Astrocyte (in vitro differentiated cells and primary cell): ENCODE measurements at regions not wholly inside any gene's neighbourhood (a gene's known extent, or its start where the extent isn't known, plus 50 kb on each side); places are given as distances from the start of the nearest gene placed in this dataset.

Experiments
- DNase-seq: peaks from one replicate; pipeline ENCODE4 v3.0.0-alpha.2; 2010; ENCODE audit warnings: low read depth
- FAIRE-seq: peaks from 2 replicates; lab custom pipeline; 2011; peaks lifted over from hg19 to GRCh38; lab: Jason Lieb, UNC
- H2AFZ ChIP-seq: 2 replicates; pipeline ENCODE4 v1.6.0; 2012; ENCODE audit warnings: low read depth, low read length, inconsistent platforms
- H3K27ac ChIP-seq: 2 replicates; pipeline ENCODE4 v1.5.1; 2011; ENCODE audit warnings: low read depth, low read length, inconsistent platforms
- H3K27me3 ChIP-seq: 2 replicates; pipeline ENCODE4 v1.6.0; 2011; ENCODE audit warnings: low read length, inconsistent platforms; ENCODE audit not compliant: insufficient read depth
- H3K36me3 ChIP-seq: 2 replicates; pipeline ENCODE4 v1.5.1; 2011; ENCODE audit warnings: low read length, inconsistent platforms; ENCODE audit not compliant: insufficient read depth
- H3K4me1 ChIP-seq: 2 replicates; pipeline ENCODE4 v1.5.1; 2011; ENCODE audit warnings: low read length, inconsistent platforms; ENCODE audit not compliant: insufficient read depth
- H3K4me2 ChIP-seq: 2 replicates; pipeline ENCODE4 v1.6.0; 2012; ENCODE audit warnings: low read length, inconsistent platforms
- H3K4me3 ChIP-seq: 2 replicates; pipeline ENCODE4 v1.5.1; 2011; ENCODE audit warnings: low read depth, mild to moderate bottlenecking, low read length, inconsistent platforms; ENCODE audit not compliant: insufficient read depth
- H3K79me2 ChIP-seq: 2 replicates; pipeline ENCODE4 v1.6.0; 2012; ENCODE audit warnings: mild to moderate bottlenecking, low read length, inconsistent platforms; ENCODE audit not compliant: insufficient read depth
- H3K9ac ChIP-seq: 2 replicates; pipeline ENCODE4 v1.6.0; 2012; ENCODE audit warnings: mild to moderate bottlenecking, low read length, inconsistent platforms
- H3K9me3 ChIP-seq: 2 replicates; pipeline ENCODE4 v1.5.1; 2012; ENCODE audit warnings: low read depth, mild to moderate bottlenecking, low read length, inconsistent platforms; ENCODE audit not compliant: insufficient read depth
- H4K20me1 ChIP-seq: 2 replicates; pipeline ENCODE4 v1.6.0; 2012; ENCODE audit warnings: low read length, inconsistent platforms; ENCODE audit not compliant: insufficient read depth
- H3K27ac Mint-ChIP-seq: one replicate; pipeline ENCODE4 v1.8.0; 2021; ENCODE audit warnings: mild to moderate bottlenecking, mixed read lengths; ENCODE audit not compliant: unreplicated experiment
- H3K27me3 Mint-ChIP-seq: one replicate; pipeline ENCODE4 v1.8.0; 2021; ENCODE audit warnings: low read depth, mixed read lengths; ENCODE audit not compliant: unreplicated experiment
- H3K36me3 Mint-ChIP-seq: one replicate; pipeline ENCODE4 v1.8.0; 2021; ENCODE audit warnings: low read depth, mixed read lengths; ENCODE audit not compliant: unreplicated experiment
- H3K4me1 Mint-ChIP-seq: one replicate; pipeline ENCODE4 v1.8.0; 2021; ENCODE audit warnings: low read depth, mixed read lengths; ENCODE audit not compliant: unreplicated experiment
- H3K4me3 Mint-ChIP-seq: one replicate; pipeline ENCODE4 v1.8.0; 2021; ENCODE audit warnings: mild to moderate bottlenecking, moderate library complexity, mixed read lengths; ENCODE audit not compliant: unreplicated experiment
- H3K9me3 Mint-ChIP-seq: one replicate; pipeline ENCODE4 v1.8.0; 2021; ENCODE audit warnings: mild to moderate bottlenecking, mixed read lengths; ENCODE audit not compliant: unreplicated experiment
- CTCF ChIP-seq: IDR thresholded peaks from 2 replicates; pipeline ENCODE4 v1.5.1; 2011; ENCODE audit warnings: low read depth, mild to moderate bottlenecking, inconsistent platforms, low read length, moderate library complexity; ENCODE audit not compliant: insufficient read depth
- EZH2 ChIP-seq: IDR thresholded peaks from 2 replicates; pipeline ENCODE4 v1.6.1; 2012; ENCODE audit warnings: mild to moderate bottlenecking, low read length, inconsistent platforms; ENCODE audit not compliant: insufficient read depth

DNA sequence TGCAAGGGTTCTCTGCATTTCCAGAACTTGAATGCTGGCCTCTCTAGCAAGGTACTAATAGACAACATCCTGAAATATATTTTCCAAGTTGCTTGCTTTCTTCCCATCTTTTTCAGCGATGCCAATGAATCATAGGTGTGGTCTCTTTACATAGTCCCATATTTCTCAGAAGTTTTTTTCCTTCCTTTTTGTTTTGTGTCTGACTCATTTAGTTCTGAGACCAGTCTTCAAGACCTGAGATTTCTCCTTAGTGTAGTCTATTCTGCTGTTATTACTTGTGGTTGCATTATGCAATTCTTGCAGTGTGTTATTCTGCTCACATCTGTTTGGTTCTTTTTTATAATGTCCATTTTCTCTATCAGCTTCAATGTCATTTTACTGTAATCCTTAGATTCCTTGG lies 1265.0 kb upstream of the ALCAM start:
- H3K27ac Mint-ChIP-seq, result no peak overlapping the region
- Histone ChIP-seq H3K79me2 (no peaks in the 10 kb centered on the region), H3K27me3 (no peaks in the 10 kb centered on the region), H3K9ac (no peak overlapping the region), H3K4me1 (no peaks in the 10 kb centered on the region), H4K20me1 (no peaks in the 10 kb centered on the region), H3K27ac (no peak overlapping the region), H3K4me2 (no peak overlapping the region), H3K4me3 (no peak overlapping the region), H2AFZ (no peak overlapping the region), H3K9me3 (no peaks in the 10 kb centered on the region), H3K36me3 (no peaks in the 10 kb centered on the region)
- no peaks in the 10 kb centered on the region for H3K9me3 Mint-ChIP-seq
- no peaks in the 10 kb centered on the region for H3K4me1 Mint-ChIP-seq
- H3K27me3 Mint-ChIP-seq, result no peaks in the 10 kb centered on the region
- FAIRE-seq (no peak), DNase-seq (peak; percentile 4)
- H3K36me3 Mint-ChIP-seq, result no peaks in the 10 kb centered on the region
- TF ChIP-seq CTCF (no peak), EZH2 (no peak)
- no peak overlapping the region for H3K4me3 Mint-ChIP-seq

GRCh38 chr3:104102386-104102785 lies 1264.3 kb upstream of the ALCAM start:
- H3K79me2 ChIP-seq, result no peaks in the 10 kb centered on the region
- H3K9ac ChIP-seq, result no peak overlapping the region
- H4K20me1 ChIP-seq, result no peaks in the 10 kb centered on the region
- H2AFZ ChIP-seq, result peak overlapping the region; percentile 56
- H3K4me3 Mint-ChIP-seq, result no peak overlapping the region
- no peak overlapping the region for H3K27ac ChIP-seq
- no peak overlapping the region for H3K4me3 ChIP-seq
- no peak overlapping the region for H3K27ac Mint-ChIP-seq
- no peaks in the 10 kb centered on the region for H3K4me1 ChIP-seq
- H3K4me2 ChIP-seq, result no peak overlapping the region
- H3K9me3 Mint-ChIP-seq, result no peaks in the 10 kb centered on the region
- no peak for TF ChIP-seq EZH2
- TF ChIP-seq CTCF, result peak; percentile 76
- DNase-seq (peak; percentile 30), FAIRE-seq (peak; percentile 88)
- H3K9me3 ChIP-seq, result no peaks in the 10 kb centered on the region
- H3K36me3 Mint-ChIP-seq, result no peaks in the 10 kb centered on the region
- no peaks in the 10 kb centered on the region for H3K27me3 ChIP-seq
- H3K27me3 Mint-ChIP-seq, result no peaks in the 10 kb centered on the region
- no peaks in the 10 kb centered on the region for H3K36me3 ChIP-seq
- no peaks in the 10 kb centered on the region for H3K4me1 Mint-ChIP-seq

GRCh38 chr3:104106276-104106675 lies 1260.4 kb upstream of the ALCAM start:
- H3K36me3 Mint-ChIP-seq, result no peaks in the 10 kb centered on the region

More at GRCh38 chr3:104106276-104106675, 1260.4 kb upstream of the ALCAM start:
- no peak overlapping the region for H3K27ac ChIP-seq
- FAIRE-seq, result no peak
- Mint-ChIP-seq H3K27me3 (no peaks in the 10 kb centered on the region), H3K27ac (no peak overlapping the region), H3K4me3 (no peak overlapping the region), H3K9me3 (no peaks in the 10 kb centered on the region), H3K4me1 (no peaks in the 10 kb centered on the region)
- no peak overlapping the region for H3K9ac ChIP-seq
- TF ChIP-seq EZH2 (no peak), CTCF (no peak)
- no peak for DNase-seq
- no peaks in the 10 kb centered on the region for H3K4me1 ChIP-seq
- no peaks in the 10 kb centered on the region for H3K79me2 ChIP-seq
- H3K9me3 ChIP-seq, result no peaks in the 10 kb centered on the region
- H3K36me3 ChIP-seq, result no peaks in the 10 kb centered on the region
- no peaks in the 10 kb centered on the region for H4K20me1 ChIP-seq
- H3K4me2 ChIP-seq, result no peak overlapping the region
- no peaks in the 10 kb centered on the region for H3K27me3 ChIP-seq
- H2AFZ ChIP-seq, result no peak overlapping the region
- H3K4me3 ChIP-seq, result no peak overlapping the region
